LNCaP clone FGC (cell line): ENCODE measurements at regions not wholly inside any gene's neighbourhood (a gene's known extent, or its start where the extent isn't known, plus 50 kb on each side); places are given as distances from the start of the nearest gene placed in this dataset.

Experiments
- DNase-seq: peaks from one replicate; pipeline ENCODE4 v3.0.0-alpha.2; 2011; ENCODE audit warnings: low read depth
- H3K4me3 ChIP-seq: 2 replicates; pipeline ENCODE4 v1.5.1; 2011; ENCODE audit warnings: mild to moderate bottlenecking, low read depth, low read length, control low read depth
- TF ChIP-seq, protein P1 (sequence below): IDR thresholded peaks from 2 replicates; pipeline ENCODE4 v1.5.1; 2012; ENCODE audit warnings: mild to moderate bottlenecking; ENCODE audit not compliant: control insufficient read depth, insufficient read depth; ENCODE audit errors: extremely low read depth

DNA sequence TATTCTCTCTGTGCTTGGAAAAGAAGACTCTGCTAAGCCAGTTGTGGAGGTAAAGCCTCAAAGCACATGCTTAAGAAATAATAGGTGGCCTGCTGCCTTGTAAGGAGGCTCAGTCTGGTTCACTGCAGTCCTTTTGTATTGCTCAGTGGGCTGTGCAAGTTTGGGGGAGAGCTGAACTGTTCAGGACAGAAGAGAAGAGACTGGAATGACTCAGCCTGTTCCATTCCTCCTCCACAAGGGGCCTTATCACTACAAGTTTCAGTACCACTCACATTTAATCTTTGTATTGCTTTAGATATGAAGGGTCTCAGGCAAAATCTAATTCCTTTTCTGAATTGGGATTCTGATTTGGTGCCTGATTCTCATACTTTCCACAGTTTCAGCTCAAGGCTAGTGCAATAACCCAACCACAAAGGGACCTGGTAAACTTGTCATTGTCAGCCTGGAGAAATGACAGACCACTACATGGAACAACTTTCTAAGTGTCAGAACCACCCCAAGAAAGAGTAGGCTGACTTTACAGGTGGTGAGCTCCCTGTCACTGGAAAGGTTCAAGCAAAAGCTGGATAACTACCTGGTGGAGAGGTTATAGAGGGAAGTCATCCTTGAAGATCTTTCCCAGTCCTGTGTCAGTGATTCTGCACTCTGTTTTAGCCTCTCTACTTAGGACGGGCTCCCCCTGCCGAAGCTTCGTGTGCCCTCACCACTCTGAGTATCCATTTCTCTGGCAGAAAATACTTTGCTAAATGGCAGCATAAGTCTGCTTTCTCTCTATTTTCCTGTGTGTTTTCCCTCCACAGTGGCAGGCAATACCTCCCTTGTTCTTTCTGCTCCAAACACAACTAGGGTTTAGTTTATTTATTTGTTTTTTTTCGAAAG is 162.9 kb upstream of the GJB5 start:
- no peak for DNase-seq
- TF ChIP-seq, protein P1, sequence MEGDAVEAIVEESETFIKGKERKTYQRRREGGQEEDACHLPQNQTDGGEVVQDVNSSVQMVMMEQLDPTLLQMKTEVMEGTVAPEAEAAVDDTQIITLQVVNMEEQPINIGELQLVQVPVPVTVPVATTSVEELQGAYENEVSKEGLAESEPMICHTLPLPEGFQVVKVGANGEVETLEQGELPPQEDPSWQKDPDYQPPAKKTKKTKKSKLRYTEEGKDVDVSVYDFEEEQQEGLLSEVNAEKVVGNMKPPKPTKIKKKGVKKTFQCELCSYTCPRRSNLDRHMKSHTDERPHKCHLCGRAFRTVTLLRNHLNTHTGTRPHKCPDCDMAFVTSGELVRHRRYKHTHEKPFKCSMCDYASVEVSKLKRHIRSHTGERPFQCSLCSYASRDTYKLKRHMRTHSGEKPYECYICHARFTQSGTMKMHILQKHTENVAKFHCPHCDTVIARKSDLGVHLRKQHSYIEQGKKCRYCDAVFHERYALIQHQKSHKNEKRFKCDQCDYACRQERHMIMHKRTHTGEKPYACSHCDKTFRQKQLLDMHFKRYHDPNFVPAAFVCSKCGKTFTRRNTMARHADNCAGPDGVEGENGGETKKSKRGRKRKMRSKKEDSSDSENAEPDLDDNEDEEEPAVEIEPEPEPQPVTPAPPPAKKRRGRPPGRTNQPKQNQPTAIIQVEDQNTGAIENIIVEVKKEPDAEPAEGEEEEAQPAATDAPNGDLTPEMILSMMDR, result peak; percentile 52
- H3K4me3 ChIP-seq, result no peak overlapping the region

DNA sequence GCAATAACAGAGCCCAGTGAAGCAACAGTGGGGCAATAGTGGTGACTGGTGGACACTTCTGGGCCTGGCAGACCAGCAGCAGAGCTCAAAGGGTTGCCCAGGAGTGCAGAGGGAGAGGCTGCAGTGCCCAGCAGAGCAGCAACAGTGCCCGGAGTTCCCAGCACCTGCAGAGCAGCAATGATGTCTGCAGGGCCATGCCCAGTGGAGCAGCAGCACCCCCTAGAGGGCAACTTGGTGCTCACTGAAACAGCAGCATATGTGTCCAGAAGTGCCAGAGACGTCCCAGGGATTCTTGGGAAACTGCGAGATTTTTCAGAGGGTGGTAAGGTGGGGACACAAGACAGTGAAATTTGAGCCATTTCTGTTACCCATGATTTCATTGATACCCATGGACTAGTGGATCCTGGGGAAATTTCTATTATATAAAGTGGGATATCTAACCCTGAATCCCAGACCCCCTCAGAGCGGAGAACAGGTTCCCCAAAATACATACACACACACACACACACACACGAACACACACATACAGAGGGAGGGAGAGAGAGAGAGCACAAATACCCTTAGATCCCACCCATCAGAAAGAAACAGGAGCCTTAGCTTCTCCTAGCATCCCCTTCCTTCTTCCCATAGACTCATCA is 156.9 kb upstream of the GJB5 start:
- TF ChIP-seq, protein P1, result peak; percentile 97
- no peak overlapping the region for H3K4me3 ChIP-seq
- peak; percentile 21 for DNase-seq

DNA sequence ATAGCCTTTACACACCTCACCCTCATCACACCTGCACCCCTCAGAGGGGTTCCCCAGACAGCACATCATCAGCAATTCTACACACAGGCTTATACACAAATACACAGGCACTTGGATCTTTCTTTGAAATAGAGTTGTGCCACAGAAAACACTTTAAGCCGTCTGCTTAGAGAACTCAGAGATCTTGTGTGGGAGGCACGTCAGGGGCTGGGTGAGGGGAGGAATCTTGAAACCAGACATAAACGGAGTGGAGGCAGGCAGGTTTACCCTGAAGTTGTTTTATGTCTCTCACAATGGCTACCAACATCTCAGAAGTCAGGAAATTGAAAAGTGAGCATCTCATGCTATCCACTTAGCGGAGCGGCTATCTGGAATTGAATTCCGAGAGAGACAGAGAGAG is 151.9 kb upstream of the GJB5 start:
- no peak for DNase-seq
- TF ChIP-seq, protein P1, result no peak

DNA sequence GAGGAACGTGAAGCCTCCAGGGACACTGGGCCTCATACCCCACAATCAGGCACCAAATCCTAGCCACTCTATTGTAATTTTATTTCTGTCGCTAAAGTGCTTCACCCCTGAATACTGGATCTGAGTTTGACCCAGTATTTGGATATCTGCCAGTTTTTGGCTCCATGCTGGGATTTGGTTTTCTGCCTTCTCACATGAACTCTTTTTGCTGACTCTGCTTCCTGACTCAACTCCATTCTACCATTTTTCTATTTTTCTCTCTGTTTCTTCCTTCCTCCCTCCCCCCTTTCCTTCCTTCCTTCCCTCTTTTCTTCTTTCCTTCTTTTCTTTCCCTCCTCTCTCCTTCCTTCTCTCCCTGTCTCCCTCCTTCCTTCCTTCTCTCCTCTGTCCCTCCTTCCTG is 151.3 kb upstream of the GJB5 start:
- H3K4me3 ChIP-seq, result no peak overlapping the region
- TF ChIP-seq, protein P1, result no peak
- DNase-seq, result no peak

More for the DNA sequence above, 151.9 kb upstream of the GJB5 start:
- H3K4me3 ChIP-seq, result no peak overlapping the region

DNA sequence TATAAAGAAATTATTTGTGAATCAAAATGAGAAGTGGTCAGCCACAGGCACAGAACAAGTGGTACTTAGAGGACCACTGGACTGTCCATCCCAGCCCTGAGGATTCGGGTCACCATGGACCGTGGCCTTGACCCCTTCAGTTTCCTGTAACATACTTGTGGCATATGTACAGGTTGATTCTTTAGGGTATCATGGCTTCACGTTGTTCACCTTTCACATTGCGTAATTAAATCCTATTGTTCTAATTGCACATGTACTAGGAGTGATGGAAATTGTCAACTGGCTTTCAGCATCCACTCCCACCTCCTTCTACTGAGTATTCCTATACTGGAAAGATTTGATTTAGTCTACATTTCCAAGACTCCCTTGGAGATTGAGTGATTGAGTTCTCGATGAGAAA is 148.3 kb upstream of the GJB5 start:
- TF ChIP-seq, protein P1, result no peak
- DNase-seq, result no peak
- no peak overlapping the region for H3K4me3 ChIP-seq

DNA sequence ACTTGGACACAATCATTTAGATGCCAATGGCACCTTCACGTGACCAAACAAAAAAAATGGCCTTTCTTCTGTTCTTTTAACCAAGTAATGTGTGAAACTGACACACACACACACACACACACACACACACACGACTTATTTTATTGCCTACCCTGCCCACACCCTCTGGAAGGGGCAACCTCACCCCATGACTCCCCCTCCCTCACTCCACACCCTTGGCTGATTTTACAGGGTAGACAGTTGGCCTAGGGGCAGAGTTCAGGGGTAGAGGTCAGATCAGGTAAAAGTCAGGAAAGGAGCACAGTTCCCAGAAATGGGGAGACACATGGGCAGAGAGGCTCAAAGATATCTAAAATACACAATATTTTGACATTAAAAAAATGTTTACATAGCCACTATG is 144.8 kb upstream of the GJB5 start:
- TF ChIP-seq, protein P1, result no peak
- no peak overlapping the region for H3K4me3 ChIP-seq
- no peak for DNase-seq

DNA sequence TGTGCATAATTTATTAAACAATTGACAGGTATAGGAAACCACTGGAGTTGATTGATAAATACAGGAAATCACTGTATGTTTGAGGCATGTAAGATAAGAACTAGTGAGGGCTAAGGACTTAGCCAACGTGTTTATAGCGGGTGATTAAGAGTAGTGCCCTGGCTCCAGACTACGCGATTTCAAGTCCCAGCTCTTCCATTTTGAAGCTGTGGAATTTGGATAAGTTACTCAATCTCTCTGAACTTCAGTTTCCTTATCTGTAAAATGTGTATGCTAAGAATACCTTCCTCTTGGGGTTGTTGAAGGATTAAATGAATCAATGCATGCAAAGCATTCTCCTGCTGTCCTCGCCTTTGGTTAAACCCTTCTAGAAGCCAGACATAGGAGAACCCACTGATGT is 143.3 kb upstream of the GJB5 start:
- no peak overlapping the region for H3K4me3 ChIP-seq
- TF ChIP-seq, protein P1, result no peak

More for the DNA sequence above, 143.3 kb upstream of the GJB5 start:
- no peak for DNase-seq
